ENCODE measurements at regions not wholly inside any gene's neighbourhood (a gene's known extent, or its start where the extent isn't known, plus 50 kb on each side); places are given as distances from the start of the nearest gene placed in this dataset.
"Not testable (repeated sequence)": the region's sequence is repeated elsewhere in the genome, so short reads cannot be mapped to it uniquely, and the experiment has no call there.

DNA sequence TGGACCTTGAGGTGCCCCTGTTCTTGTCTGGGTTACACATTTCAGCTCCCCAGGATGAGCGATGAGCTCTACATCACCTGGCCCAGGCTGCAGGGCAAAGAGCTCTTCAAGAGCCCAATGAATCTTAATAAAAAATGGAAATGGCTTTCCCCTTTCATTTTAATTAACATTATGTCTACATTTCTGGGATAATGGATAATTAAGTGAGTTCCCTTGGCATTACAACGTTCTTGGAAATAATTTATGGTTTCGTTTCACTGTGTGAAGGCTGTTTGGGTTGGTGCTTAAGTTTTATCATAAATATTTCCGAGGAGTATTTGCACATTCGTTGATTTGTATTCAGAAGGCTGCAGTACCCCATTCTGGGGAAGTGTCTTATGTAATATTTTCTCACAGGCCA lies 678.3 kb upstream of the EEF2KMT start:
- no peak overlapping the region for H3K27ac Mint-ChIP-seq
- ATAC-seq (replicated peaks): no peak
- no peaks in the 10 kb centered on the region for H3K36me3 Mint-ChIP-seq (ENCODE audit: low read depth)
- peaks cover 1% of the 10 kb centered on the region for H3K9me3 Mint-ChIP-seq
- H3K27me3 Mint-ChIP-seq: no peaks in the 10 kb centered on the region
- no peak overlapping the region for H3K4me3 Mint-ChIP-seq
- no peaks in the 10 kb centered on the region for H3K4me1 Mint-ChIP-seq

DNA sequence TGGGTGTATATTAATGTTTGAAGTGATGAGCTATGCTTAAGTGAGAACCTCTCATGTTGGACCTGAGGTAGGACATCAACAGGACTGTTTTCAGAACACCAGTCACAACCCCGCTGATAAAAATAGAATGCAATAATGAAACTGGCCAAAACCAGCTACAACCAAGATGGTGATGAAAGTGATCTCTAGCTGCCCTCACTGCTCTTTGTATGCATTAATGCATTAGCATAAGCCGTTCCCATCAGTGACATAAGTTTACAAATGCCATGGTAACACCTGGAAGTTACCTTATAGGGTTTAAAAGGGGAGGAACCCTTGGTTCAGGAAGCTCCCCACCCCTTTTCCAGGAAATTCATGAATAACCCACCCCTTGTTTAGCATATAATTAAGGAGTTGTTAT lies 672.5 kb upstream of the EEF2KMT start:
- H3K4me1 Mint-ChIP-seq: no peaks in the 10 kb centered on the region
- no peak overlapping the region for H3K4me3 Mint-ChIP-seq

DNA sequence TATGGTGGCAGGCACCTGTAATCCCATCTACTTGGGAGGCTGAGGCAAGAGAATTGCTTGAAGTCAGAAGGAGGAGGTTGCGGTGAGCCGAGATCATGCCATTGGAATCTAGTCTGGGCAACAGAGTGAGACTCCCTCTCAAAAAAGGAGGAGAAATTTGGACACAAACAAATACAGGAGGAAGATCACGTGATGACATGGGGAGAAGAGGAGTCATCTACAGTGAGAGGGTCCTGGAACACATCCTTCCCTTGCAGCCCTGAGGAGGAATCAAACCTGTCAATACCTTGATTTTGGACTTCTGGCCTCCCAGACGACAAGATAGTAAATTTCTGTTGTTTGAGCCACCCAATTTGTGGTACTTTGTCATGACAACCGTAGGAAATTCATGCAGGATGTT lies 671.9 kb upstream of the EEF2KMT start:
- no peaks in the 10 kb centered on the region for H3K4me1 Mint-ChIP-seq

More for the DNA sequence above, 672.5 kb upstream of the EEF2KMT start:
- no peak for ATAC-seq (replicated peaks)
- Mint-ChIP-seq H3K27ac (no peak overlapping the region), H3K9me3 (peaks cover 13% of the 10 kb centered on the region), H3K36me3 (ENCODE audit: low read depth) (no peaks in the 10 kb centered on the region), H3K27me3 (no peaks in the 10 kb centered on the region)

DNA sequence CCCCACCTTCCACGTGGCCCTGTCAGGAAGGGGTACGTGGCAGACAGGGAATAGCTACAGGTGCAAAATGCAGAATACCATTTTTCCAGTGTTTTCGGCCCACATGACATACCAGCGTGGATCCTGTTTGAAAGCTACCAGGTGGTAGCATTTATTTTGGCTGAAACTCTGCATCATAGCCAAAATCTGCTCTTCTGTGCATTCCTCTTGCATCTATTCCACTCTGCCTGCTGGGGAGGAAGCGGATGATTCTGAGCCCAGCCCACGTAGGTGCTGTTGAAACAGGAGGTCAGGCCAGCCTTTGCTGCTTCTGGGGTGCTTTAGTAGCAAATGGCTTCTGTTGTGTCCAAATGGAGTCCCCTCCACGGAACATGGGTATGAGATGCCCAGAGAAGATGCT lies 670.9 kb upstream of the EEF2KMT start:
- H3K9me3 Mint-ChIP-seq: peaks cover 13% of the 10 kb centered on the region
- H3K36me3 Mint-ChIP-seq (ENCODE audit: low read depth): no peaks in the 10 kb centered on the region
- no peak for ATAC-seq (replicated peaks)
- H3K4me3 Mint-ChIP-seq: no peak overlapping the region
- H3K27ac Mint-ChIP-seq: no peak overlapping the region
- H3K4me1 Mint-ChIP-seq: no peaks in the 10 kb centered on the region
- H3K27me3 Mint-ChIP-seq: no peaks in the 10 kb centered on the region

More for the DNA sequence above, 671.9 kb upstream of the EEF2KMT start:
- H3K4me3 Mint-ChIP-seq: no peak overlapping the region
- ATAC-seq (replicated peaks): no peak
- H3K27ac Mint-ChIP-seq: no peak overlapping the region
- no peaks in the 10 kb centered on the region for H3K27me3 Mint-ChIP-seq
- H3K9me3 Mint-ChIP-seq: peaks cover 13% of the 10 kb centered on the region
- no peaks in the 10 kb centered on the region for H3K36me3 Mint-ChIP-seq (ENCODE audit: low read depth)

DNA sequence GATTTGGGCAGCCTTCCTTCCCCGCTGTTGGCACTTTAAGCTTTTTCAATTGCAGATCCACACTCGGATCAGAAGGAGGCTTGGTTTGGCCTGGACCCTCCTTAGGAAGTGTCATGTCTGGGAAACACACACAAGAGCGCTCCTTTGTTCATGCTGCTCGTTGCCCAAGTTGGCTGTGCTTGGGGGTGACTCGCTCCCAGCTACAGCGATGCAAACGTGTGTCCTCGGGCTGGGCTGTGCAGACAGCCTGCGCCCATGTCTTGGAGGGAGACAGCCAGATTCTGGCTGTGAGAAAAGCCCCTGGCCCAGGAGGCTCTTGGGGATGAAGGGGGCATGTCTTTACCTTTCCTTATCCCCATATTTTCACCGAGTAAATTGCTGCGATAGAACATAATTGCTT lies 665.6 kb upstream of the EEF2KMT start:
- no peaks in the 10 kb centered on the region for H3K4me1 Mint-ChIP-seq
- no peak overlapping the region for H3K4me3 Mint-ChIP-seq
- no peaks in the 10 kb centered on the region for H3K36me3 Mint-ChIP-seq (ENCODE audit: low read depth)
- H3K27me3 Mint-ChIP-seq: no peaks in the 10 kb centered on the region
- no peak overlapping the region for H3K27ac Mint-ChIP-seq
- no peak for ATAC-seq (replicated peaks)
- H3K9me3 Mint-ChIP-seq: peaks cover 12% of the 10 kb centered on the region

DNA sequence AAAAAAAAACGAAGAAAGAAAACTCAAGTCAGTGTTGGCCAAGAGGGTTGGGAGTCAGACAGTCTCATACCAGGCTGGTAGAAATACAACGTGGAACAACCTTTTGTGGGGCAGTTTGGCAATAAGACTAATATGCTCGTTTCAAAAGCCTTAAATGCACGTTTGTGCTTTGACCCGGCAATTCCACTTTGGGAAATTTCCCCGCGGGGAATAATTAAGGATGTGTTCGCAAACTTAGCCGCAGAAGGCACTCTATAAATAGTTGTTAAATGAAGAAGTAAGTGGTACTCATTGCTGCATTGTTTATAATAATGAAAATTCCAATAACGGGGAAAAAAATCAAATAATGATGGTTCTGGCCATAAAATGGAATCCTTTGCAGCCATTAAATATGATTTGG lies 664.8 kb upstream of the EEF2KMT start:
- H3K4me3 Mint-ChIP-seq: no peak overlapping the region
- H3K9me3 Mint-ChIP-seq: peaks cover 12% of the 10 kb centered on the region
- no peak for ATAC-seq (replicated peaks)
- no peaks in the 10 kb centered on the region for H3K27me3 Mint-ChIP-seq
- H3K4me1 Mint-ChIP-seq: no peaks in the 10 kb centered on the region
- no peaks in the 10 kb centered on the region for H3K36me3 Mint-ChIP-seq (ENCODE audit: low read depth)
- no peak overlapping the region for H3K27ac Mint-ChIP-seq

DNA sequence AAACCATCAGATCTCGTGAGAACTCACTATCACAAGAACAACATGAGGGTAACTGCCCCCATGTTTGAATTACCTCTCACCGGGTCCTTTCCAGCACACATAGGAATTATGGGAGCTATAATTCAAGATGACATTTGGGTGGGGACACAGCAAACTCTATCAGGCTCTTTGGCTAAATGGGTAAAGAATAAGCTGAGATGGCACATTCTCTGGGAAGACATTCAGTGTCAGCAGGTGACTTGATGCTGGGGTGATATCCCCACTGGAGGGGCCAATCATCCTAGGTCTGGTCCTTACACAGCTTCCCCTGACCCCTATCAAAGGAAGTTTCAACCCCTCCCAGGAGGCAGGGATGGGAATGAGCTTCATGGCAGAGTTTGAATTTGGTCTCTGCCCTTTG lies 664.0 kb upstream of the EEF2KMT start:
- Mint-ChIP-seq H3K4me1 (no peaks in the 10 kb centered on the region), H3K27ac (no peak overlapping the region), H3K27me3 (no peaks in the 10 kb centered on the region), H3K36me3 (ENCODE audit: low read depth) (no peaks in the 10 kb centered on the region), H3K9me3 (peaks cover 12% of the 10 kb centered on the region), H3K4me3 (no peak overlapping the region)
- ATAC-seq (replicated peaks): no peak

DNA sequence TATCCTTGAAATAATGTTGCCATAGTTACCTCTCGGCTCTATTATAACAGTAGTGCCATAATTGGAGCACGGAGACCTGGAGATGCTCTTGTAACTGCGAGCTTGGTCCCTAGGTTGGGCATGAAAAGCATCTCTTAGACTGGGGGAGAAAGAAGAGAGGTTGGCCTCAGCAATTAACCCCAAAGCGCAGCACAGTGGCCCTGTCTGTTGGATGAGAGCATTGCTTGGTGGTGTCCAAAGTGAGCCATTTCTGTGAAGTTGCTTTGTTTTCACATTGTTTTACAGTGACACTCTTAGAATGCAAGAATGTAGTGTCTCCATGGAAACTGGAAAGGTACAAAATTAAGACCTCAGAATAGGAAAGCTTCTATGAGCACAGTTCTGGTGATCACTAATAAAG lies 660.7 kb upstream of the EEF2KMT start:
- ATAC-seq (replicated peaks): no peak
- no peak overlapping the region for H3K27ac Mint-ChIP-seq
- H3K27me3 Mint-ChIP-seq: no peaks in the 10 kb centered on the region
- H3K4me1 Mint-ChIP-seq: no peaks in the 10 kb centered on the region
- H3K4me3 Mint-ChIP-seq: no peak overlapping the region
- peaks cover 8% of the 10 kb centered on the region for H3K9me3 Mint-ChIP-seq
- no peaks in the 10 kb centered on the region for H3K36me3 Mint-ChIP-seq (ENCODE audit: low read depth)

DNA sequence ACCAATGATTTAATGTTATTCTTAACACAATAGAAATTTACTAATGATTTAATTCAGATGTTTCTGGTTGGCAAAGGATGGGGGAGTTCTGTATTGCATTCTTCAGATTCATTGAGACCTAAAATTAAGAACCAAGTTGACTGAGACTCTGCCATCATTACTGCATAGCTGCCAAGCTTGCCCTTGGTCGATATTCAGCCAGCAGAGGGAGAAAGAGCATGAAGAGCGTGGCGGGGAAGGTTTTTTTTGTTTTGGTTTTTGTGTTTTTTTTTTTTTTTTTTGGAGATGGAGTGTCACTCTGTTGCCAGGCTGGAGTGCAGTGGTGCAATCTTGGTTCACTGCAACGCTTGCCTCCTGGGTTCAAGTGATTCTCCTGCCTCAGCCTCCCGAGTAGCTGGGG lies 659.4 kb upstream of the EEF2KMT start:
- Mint-ChIP-seq H3K27me3 (peaks cover 3% of the 10 kb centered on the region), H3K9me3 (peaks cover 8% of the 10 kb centered on the region), H3K4me1 (no peaks in the 10 kb centered on the region), H3K4me3 (no peak overlapping the region), H3K36me3 (ENCODE audit: low read depth) (no peaks in the 10 kb centered on the region), H3K27ac (no peak overlapping the region)
- no peak for ATAC-seq (replicated peaks)

DNA sequence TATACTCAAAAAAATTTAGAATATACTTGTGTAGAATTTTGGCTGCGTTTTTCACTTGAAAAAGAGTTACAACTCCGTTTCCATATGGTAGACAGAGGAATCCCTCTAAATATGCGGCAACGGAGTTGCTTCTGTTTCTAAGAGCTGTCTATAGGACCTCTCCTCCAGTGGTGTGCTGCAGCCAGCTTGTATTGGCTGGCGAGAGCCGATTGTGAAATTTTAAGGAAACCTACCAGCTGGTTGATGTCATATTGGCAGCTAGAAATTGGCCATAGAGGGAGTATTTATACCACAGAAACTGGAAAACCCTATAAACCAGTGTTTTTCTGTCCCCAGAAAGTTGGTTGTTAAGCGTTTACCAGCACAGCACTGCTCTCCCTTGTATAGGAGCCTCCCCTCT lies 655.8 kb upstream of the EEF2KMT start:
- Mint-ChIP-seq H3K27ac (no peak overlapping the region), H3K36me3 (ENCODE audit: low read depth) (no peaks in the 10 kb centered on the region), H3K4me1 (no peaks in the 10 kb centered on the region), H3K4me3 (no peak overlapping the region), H3K27me3 (peaks cover 3% of the 10 kb centered on the region), H3K9me3 (peaks cover 16% of the 10 kb centered on the region)
- ATAC-seq (replicated peaks): no peak

DNA sequence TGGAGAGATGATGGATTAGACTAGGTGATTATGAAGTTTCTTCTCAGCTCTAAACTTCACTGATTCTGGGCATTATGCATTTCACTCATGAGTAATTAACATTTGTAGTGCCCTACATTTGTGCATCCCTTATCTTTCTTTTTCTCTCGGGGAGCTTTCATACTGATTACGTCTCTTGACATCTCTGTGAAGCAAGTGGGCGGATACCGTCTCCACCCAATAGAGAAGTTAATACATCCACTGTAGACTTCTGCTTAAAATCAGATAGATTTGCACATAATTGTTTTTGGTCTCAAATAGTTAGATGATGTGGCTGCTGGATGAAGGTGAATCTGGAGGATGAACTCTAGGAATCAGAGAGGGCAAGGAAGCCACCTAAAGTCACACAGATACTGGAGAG lies 653.6 kb upstream of the EEF2KMT start:
- Mint-ChIP-seq H3K27ac (no peak overlapping the region), H3K27me3 (peaks cover 3% of the 10 kb centered on the region), H3K36me3 (ENCODE audit: low read depth) (no peaks in the 10 kb centered on the region), H3K9me3 (peaks cover 10% of the 10 kb centered on the region), H3K4me3 (no peak overlapping the region), H3K4me1 (no peaks in the 10 kb centered on the region)
- ATAC-seq (replicated peaks): no peak

DNA sequence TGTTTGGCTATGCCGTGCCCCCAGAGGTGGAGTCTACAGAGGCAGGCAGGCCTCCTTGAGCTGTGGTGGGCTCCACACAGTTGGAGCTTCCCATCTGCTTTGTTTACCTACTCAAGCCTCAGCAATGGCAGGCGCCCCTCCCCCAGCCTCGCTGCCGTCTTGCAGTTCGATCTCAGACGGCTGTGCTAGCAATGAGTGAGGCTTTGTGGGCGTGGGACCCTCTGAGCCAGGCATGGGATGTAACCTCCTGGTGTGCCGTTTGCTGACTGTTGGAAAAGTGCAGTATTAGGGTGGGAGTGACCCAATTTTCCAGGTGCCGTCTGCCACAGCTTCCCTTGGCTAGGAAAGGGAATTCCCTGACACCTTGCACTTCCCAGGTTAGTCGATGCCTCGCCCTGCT lies 652.8 kb upstream of the EEF2KMT start:
- ATAC-seq (replicated peaks); H3K36me3 Mint-ChIP-seq (ENCODE audit: low read depth); H3K27ac Mint-ChIP-seq; H3K4me3 Mint-ChIP-seq; H3K27me3 Mint-ChIP-seq; H3K4me1 Mint-ChIP-seq: not testable (repeated sequence)
- peaks cover 10% of the 10 kb centered on the region for H3K9me3 Mint-ChIP-seq

DNA sequence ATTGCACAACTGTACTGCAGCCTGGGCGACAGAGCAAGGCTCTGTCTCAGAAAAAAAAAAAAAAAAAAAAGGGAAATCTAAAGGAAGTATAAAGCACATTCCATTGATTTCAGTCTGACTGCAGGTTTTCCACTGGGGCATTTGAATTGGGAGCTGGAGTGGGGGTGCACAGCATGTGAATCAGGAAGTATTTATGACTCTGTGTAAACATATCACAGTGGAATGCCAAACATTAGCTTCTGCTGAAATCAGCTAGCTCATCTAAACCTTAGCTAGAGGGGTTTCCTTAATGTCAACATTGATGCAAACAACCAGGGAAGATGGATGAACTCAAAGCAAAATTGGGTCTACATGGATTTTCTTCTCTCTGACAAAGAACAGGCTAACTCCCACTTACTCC lies 641.0 kb upstream of the EEF2KMT start:
- no peak overlapping the region for H3K27ac Mint-ChIP-seq
- H3K36me3 Mint-ChIP-seq (ENCODE audit: low read depth): no peaks in the 10 kb centered on the region
- no peak for ATAC-seq (replicated peaks)
- no peaks in the 10 kb centered on the region for H3K27me3 Mint-ChIP-seq
- peaks cover 6% of the 10 kb centered on the region for H3K9me3 Mint-ChIP-seq
- H3K4me3 Mint-ChIP-seq: no peak overlapping the region
- no peaks in the 10 kb centered on the region for H3K4me1 Mint-ChIP-seq

DNA sequence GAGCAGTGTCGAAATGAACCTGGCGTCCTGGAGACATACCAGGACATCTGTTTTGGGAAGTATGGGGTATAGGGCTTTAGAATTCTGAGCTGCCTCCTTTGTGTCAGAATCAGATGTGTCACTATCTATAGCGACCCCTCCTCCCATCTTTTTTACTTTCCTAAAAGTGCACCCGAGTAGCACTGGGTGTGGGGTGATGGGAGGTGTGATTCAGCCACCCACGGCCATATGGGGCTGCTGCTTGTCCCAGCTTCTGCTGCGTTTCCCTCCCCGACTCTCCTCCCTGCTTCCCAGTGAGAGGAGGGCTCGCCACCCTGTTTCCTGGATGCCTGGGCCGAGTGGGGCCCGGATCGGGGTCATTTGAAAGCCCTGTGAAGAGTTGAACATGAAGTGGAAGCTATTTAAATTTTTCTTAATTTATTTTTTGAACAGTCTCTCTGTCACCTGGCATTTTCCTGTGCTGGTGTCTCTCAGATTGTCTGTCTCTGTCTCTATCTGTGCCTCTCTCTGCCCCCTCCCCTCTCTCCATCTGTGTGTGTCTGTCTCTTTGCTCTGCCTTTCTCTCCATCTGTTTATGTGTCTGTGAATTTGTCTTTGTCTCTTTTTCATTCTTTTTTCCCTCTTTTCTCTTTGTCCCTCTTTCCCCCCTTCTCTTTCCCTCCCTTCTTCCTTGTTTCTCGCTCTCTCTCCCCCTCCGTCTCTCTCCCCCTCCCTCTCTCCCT lies 638.8 kb upstream of the EEF2KMT start:
- peaks cover 6% of the 10 kb centered on the region for H3K9me3 Mint-ChIP-seq
- no peaks in the 10 kb centered on the region for H3K36me3 Mint-ChIP-seq (ENCODE audit: low read depth)
- H3K27ac Mint-ChIP-seq: no peak overlapping the region
- ATAC-seq (replicated peaks): no peak
- H3K4me1 Mint-ChIP-seq: no peaks in the 10 kb centered on the region
- no peak overlapping the region for H3K4me3 Mint-ChIP-seq
- no peaks in the 10 kb centered on the region for H3K27me3 Mint-ChIP-seq

DNA sequence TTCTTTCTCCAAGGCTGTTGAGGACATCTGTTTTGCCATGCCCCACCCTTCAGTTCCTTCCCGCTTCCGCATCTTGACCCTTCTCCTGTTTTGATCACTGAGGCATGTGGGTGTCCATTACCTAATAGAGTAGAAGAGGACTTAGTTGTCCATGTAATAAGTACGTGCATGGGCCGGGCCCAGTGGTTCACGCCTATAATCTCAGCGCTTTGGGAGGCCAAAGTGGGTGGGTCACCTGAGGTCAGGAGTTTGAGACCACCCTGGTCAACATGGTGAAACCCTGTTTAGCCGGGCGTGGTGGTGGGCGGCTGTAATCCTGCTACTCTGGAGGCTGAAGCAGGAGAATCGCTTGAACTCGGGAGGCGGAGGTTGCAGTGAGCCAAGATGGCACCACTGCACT lies 637.8 kb upstream of the EEF2KMT start:
- ATAC-seq (replicated peaks): no peak
- H3K27ac Mint-ChIP-seq: no peak overlapping the region
- no peaks in the 10 kb centered on the region for H3K4me1 Mint-ChIP-seq
- no peaks in the 10 kb centered on the region for H3K36me3 Mint-ChIP-seq (ENCODE audit: low read depth)
- peaks cover 6% of the 10 kb centered on the region for H3K9me3 Mint-ChIP-seq
- H3K4me3 Mint-ChIP-seq: no peak overlapping the region
- H3K27me3 Mint-ChIP-seq: no peaks in the 10 kb centered on the region

DNA sequence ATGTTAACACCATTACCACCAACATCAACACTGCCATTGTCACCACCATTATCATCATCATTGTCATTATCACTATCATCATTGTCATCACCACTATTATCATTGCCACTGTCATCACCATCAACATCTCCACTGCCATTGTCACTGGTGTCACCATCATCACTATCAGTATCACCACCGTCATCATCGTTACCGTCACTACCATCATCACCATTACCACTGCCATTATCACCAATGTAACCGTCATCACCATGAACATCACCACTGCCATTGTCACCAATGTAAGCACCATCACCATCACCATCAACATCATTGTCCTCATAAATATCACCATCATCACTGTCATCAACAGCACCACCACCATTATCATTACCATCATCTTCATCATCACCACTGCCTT lies 633.2 kb upstream of the EEF2KMT start:
- Mint-ChIP-seq H3K4me1 (no peaks in the 10 kb centered on the region), H3K9me3 (peaks cover 3% of the 10 kb centered on the region), H3K27ac (no peak overlapping the region), H3K36me3 (ENCODE audit: low read depth) (no peaks in the 10 kb centered on the region), H3K27me3 (no peaks in the 10 kb centered on the region), H3K4me3 (no peak overlapping the region)
- ATAC-seq (replicated peaks): no peak
